ENCODE measurements at regions not wholly inside any gene's neighbourhood (a gene's known extent, or its start where the extent isn't known, plus 50 kb on each side); places are given as distances from the start of the nearest gene placed in this dataset.
A peak's percentile ranks its signal among the peaks of the same experiment; 100 is the strongest.

- DNase-seq (ENCODE audit: low read depth), result no peak
Measured at GRCh38 chr6:1257778-1258177, 54.1 kb upstream of the FOXQ1 start.

GRCh38 chr6:1256435-1257008, 55.4 kb upstream of the FOXQ1 start:
- DNase-seq (ENCODE audit: low read depth), result no peak

GRCh38 chr6:1255636-1256365, 56.1 kb upstream of the FOXQ1 start:
- no peak for DNase-seq (ENCODE audit: low read depth)

- no peak for DNase-seq (ENCODE audit: low read depth)
Measured at GRCh38 chr6:1254326-1254725, 57.6 kb upstream of the FOXQ1 start.

GRCh38 chr6:1253816-1254215, 58.1 kb upstream of the FOXQ1 start:
- DNase-seq (ENCODE audit: low read depth), result no peak

- DNase-seq (ENCODE audit: low read depth), result no peak
Measured at GRCh38 chr6:1251198-1252155, 60.4 kb upstream of the FOXQ1 start.

GRCh38 chr6:1250489-1251197, 61.3 kb upstream of the FOXQ1 start:
- DNase-seq (ENCODE audit: low read depth), result no peak

- no peak for DNase-seq (ENCODE audit: low read depth)
Measured at GRCh38 chr6:1247894-1248293, 64.0 kb upstream of the FOXQ1 start.

- DNase-seq (ENCODE audit: low read depth), result no peak
Measured at GRCh38 chr6:1247056-1247455, 64.8 kb upstream of the FOXQ1 start.

- peak; percentile 53 for DNase-seq (ENCODE audit: low read depth)
Measured at GRCh38 chr6:1244941-1245340, 67.0 kb upstream of the FOXQ1 start.

GRCh38 chr6:1244278-1244677, 67.6 kb upstream of the FOXQ1 start:
- no peak for DNase-seq (ENCODE audit: low read depth)

GRCh38 chr6:1242446-1242845, 69.5 kb upstream of the FOXQ1 start:
- DNase-seq (ENCODE audit: low read depth), result peak; percentile 46

GRCh38 chr6:1242021-1242420, 69.9 kb upstream of the FOXQ1 start:
- DNase-seq (ENCODE audit: low read depth), result no peak

GRCh38 chr6:1240766-1241318, 71.1 kb upstream of the FOXQ1 start:
- DNase-seq (ENCODE audit: low read depth), result peak; percentile 78

GRCh38 chr6:1239805-1240204, 72.1 kb upstream of the FOXQ1 start:
- no peak for DNase-seq (ENCODE audit: low read depth)

- DNase-seq (ENCODE audit: low read depth), result no peak
Measured at GRCh38 chr6:1238040-1238439, 73.9 kb upstream of the FOXQ1 start.

- DNase-seq (ENCODE audit: low read depth), result no peak
Measured at GRCh38 chr6:1237636-1238035, 74.3 kb upstream of the FOXQ1 start.

- no peak for DNase-seq (ENCODE audit: low read depth)
Measured at GRCh38 chr6:1235825-1236224, 76.1 kb upstream of the FOXQ1 start.

- no peak for DNase-seq (ENCODE audit: low read depth)
Measured at GRCh38 chr6:1233924-1234323, 78.0 kb upstream of the FOXQ1 start.

- DNase-seq (ENCODE audit: low read depth), result no peak
Measured at GRCh38 chr6:1232578-1232977, 79.3 kb upstream of the FOXQ1 start.

- DNase-seq (ENCODE audit: low read depth), result peak; percentile 87
Measured at GRCh38 chr6:1231941-1232340, 80.0 kb upstream of the FOXQ1 start.

Measured in renal cortical epithelial cell (primary cell).